Stimulated activated CD8-positive, alpha-beta memory T cell treated with anti-CD3 and anti-CD28 coated beads, Interleukin-7, amount 100 ng/mL, for 1 hour (primary cell): ENCODE measurements at regions not wholly inside any gene's neighbourhood (a gene's known extent, or its start where the extent isn't known, plus 50 kb on each side); places are given as distances from the start of the nearest gene placed in this dataset.
"Not testable (repeated sequence)": the region's sequence is repeated elsewhere in the genome, so short reads cannot be mapped to it uniquely, and the experiment has no call there.

Experiments used
- DNase-seq, 2 donors: peaks; one replicate each; pipeline ENCODE4 v3.0.0-alpha.2; 2020; ENCODE audit warnings: low read depth in 2 of 2

- no peak for DNase-seq
These were observed 694.4 kb downstream of the LTN1 start for GRCh38 chr21:28298251-28298672.

- no peak for DNase-seq
These were observed 698.6 kb downstream of the LTN1 start for GRCh38 chr21:28294051-28294450.

- DNase-seq: no peak
These were observed 708.8 kb downstream of the LTN1 start for GRCh38 chr21:28283641-28284490.

- no peak for DNase-seq
These were observed 709.8 kb downstream of the LTN1 start for GRCh38 chr21:28282833-28283232.

- DNase-seq: not testable (repeated sequence)
These were observed 711.3 kb downstream of the LTN1 start for GRCh38 chr21:28281357-28281756.

GRCh38 chr21:28280611-28281010, 712.1 kb downstream of the LTN1 start:
- DNase-seq: no peak

- DNase-seq: no peak
These were observed 715.4 kb downstream of the LTN1 start for GRCh38 chr21:28277324-28277723.

- DNase-seq: no peak
These were observed 720.2 kb downstream of the LTN1 start for GRCh38 chr21:28272272-28272992.

GRCh38 chr21:28269173-28269572, 723.5 kb downstream of the LTN1 start:
- DNase-seq: no peak

- no peak for DNase-seq
These were observed 724.0 kb downstream of the LTN1 start for GRCh38 chr21:28268685-28269084.

- DNase-seq: no peak
These were observed 725.2 kb downstream of the LTN1 start for GRCh38 chr21:28267449-28267848.

GRCh38 chr21:28266061-28266460, 726.6 kb downstream of the LTN1 start:
- no peak for DNase-seq

GRCh38 chr21:28263974-28264373, 728.7 kb downstream of the LTN1 start:
- no peak for DNase-seq

- no peak for DNase-seq
These were observed 731.4 kb downstream of the LTN1 start for GRCh38 chr21:28261298-28261697.

- DNase-seq: no peak
These were observed 735.4 kb downstream of the LTN1 start for GRCh38 chr21:28257276-28257675.

GRCh38 chr21:28256837-28257236, 735.8 kb downstream of the LTN1 start:
- DNase-seq: no peak

- no peak for DNase-seq
These were observed 736.3 kb downstream of the LTN1 start for GRCh38 chr21:28256420-28256831.

GRCh38 chr21:28253961-28254360, 738.7 kb downstream of the LTN1 start:
- no peak for DNase-seq

- no peak for DNase-seq
These were observed 739.3 kb downstream of the LTN1 start for GRCh38 chr21:28253338-28253737.

- no peak for DNase-seq
These were observed 739.7 kb downstream of the LTN1 start for GRCh38 chr21:28252928-28253327.

- no peak for DNase-seq
These were observed 741.7 kb downstream of the LTN1 start for GRCh38 chr21:28250946-28251345.

GRCh38 chr21:28247454-28248020, 745.1 kb downstream of the LTN1 start:
- DNase-seq: no peak

GRCh38 chr21:28240586-28240985, 752.1 kb downstream of the LTN1 start:
- DNase-seq: no peak
